AG04449 (cell line): ENCODE measurements at regions not wholly inside any gene's neighbourhood (a gene's known extent, or its start where the extent isn't known, plus 50 kb on each side); places are given as distances from the start of the nearest gene placed in this dataset.

Source experiments
- CTCF ChIA-PET: fragments of 350-600 bp; formaldehyde crosslinking; extraction: SDS; loops from one replicate; lab custom pipeline; 2021; ENCODE audit warnings: antibody characterized with exemption; lab: Yijun Ruan, JAX
- POLR2A ChIA-PET: fragments of 400-600, 350-600 bp; formaldehyde crosslinking; extraction: SDS; loops from one replicate; lab custom pipeline; 2020; ENCODE audit warnings: antibody characterized with exemption, inconsistent platforms; lab: Yijun Ruan, JAX
- DNase-seq: peaks from one replicate; pipeline ENCODE4 v3.0.0-alpha.2; 2010; ENCODE audit warnings: low read depth, low spot score
- H3K4me3 ChIP-seq: 2 replicates; pipeline ENCODE4 v1.5.1; 2011; ENCODE audit warnings: low read depth, mild to moderate bottlenecking, control low read depth, low read length
- CTCF ChIP-seq: IDR thresholded peaks from one replicate; pipeline ENCODE4 v1.5.1; 2011; ENCODE audit warnings: mild to moderate bottlenecking, moderate library complexity, low read length, control low read depth, inconsistent platforms; ENCODE audit not compliant: insufficient read depth; ENCODE audit errors: missing control alignments

- POLR2A ChIA-PET, result no interaction called here
- CTCF ChIA-PET, result interaction anchor here (1.2 to 1.5 kb wide), 4 partner anchors 12 to 291 kb away, joined by 3 read pairs; no protein-coding TSS in a partner anchor
Measured at GRCh38 chr5:171615705-171616640, 169.6 kb upstream of the SMIM23 start.

DNA sequence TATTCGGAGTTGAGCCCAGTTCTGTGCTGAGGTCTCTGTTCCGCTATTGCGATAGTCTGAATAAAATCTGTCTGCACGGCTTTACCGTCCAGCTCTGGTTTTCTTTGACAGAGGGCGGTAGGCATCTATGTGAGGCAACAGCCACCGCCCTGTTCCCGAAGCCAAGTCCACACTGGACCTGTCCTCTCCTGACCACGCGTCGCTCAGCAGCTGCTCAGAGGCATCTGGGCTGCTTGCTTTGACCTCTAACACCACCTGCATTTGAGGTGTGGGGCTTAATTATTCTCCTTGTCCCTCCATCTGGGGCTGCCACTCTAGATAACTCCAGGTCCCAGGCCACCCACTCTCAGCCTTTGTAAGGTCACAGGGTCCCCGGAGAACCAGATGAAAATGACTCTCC is 168.4 kb upstream of the SMIM23 start:
- TF ChIP-seq CTCF, result no peak
- ChIA-PET POLR2A (no interaction called here), CTCF (interaction anchor here (1.6 kb wide), 1 partner anchor 13 kb away, joined by 8 read pairs; no protein-coding TSS in a partner anchor)
- no peak overlapping the region for H3K4me3 ChIP-seq
- no peak for DNase-seq

More at GRCh38 chr5:171615705-171616640, 169.6 kb upstream of the SMIM23 start:
- H3K4me3 ChIP-seq, result no peak overlapping the region
- DNase-seq, result no peak
- TF ChIP-seq CTCF, result no peak

GRCh38 chr5:171617817-171618591 is 167.6 kb upstream of the SMIM23 start:
- CTCF ChIA-PET, result interaction anchor here (1.0 to 1.6 kb wide), 3 partner anchors 9 to 14 kb away, joined by 3 to 8 read pairs (median 4); no protein-coding TSS in a partner anchor
- POLR2A ChIA-PET, result no interaction called here

GRCh38 chr5:171619196-171619595 is 166.4 kb upstream of the SMIM23 start:
- ChIA-PET CTCF (interaction anchor here (1.0 kb wide), 1 partner anchor 10 kb away, joined by 4 read pairs; no protein-coding TSS in a partner anchor), POLR2A (no interaction called here)
- TF ChIP-seq CTCF, result no peak
- no peak for DNase-seq
- no peak overlapping the region for H3K4me3 ChIP-seq

More at GRCh38 chr5:171617817-171618591, 167.6 kb upstream of the SMIM23 start:
- H3K4me3 ChIP-seq, result no peak overlapping the region
- no peak for DNase-seq
- no peak for TF ChIP-seq CTCF

DNA sequence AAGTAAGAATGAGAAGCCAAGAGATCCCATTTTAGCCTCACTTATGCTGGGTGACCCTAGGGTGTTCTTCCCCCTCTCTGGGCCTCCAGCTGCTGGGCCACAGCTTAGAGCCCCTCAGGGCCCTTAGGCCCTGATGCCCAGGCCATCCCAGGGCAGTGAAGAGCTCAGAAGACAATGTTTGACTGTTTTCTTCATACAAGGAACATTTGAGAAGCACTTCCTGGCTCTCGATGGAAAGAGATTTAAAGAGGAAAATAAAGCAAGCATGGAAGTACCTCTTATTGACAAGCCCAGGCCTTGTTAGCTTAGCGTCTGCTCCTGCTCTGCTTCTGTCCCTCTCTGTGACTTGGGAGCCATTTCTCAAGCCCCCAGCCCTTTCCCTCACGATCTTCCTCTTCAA is 165.9 kb upstream of the SMIM23 start:
- H3K4me3 ChIP-seq, result no peak overlapping the region
- no peak for DNase-seq
- POLR2A ChIA-PET, result no interaction called here
- no peak for TF ChIP-seq CTCF
- CTCF ChIA-PET, result no interaction called here
